ENCODE measurements at regions not wholly inside any gene's neighbourhood (a gene's known extent, or its start where the extent isn't known, plus 50 kb on each side); places are given as distances from the start of the nearest gene placed in this dataset.

GRCh38 chr4:33561259-33561658, 2683.1 kb downstream of the ARAP2 start:
- DNase-seq (ENCODE audit: low read depth): no peak

- DNase-seq (ENCODE audit: low read depth): no peak
Measured at GRCh38 chr4:33566649-33567048, 2677.7 kb downstream of the ARAP2 start.

DNA sequence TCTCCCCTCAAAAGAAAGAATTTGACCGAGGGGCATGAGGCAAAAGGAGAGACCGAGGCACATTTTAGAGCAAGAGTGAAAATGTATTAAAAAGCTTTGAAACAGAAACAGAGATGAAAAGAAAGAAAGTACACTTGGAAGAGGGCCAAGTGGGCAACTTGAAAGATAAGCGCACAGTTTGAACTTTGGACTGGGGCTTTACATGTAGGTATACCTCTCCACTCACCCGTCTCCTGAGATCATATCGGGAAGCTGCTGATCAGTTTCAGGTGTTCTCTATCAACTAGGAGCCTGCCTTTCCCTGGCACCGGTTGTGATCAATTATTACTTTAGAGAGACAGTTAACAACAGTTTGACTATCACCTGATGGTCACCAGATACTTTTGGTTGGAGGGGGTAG, 2666.5 kb downstream of the ARAP2 start:
- no peak for DNase-seq (ENCODE audit: low read depth)

GRCh38 chr4:33579951-33580350, 2664.4 kb downstream of the ARAP2 start:
- no peak for DNase-seq (ENCODE audit: low read depth)

GRCh38 chr4:33592701-33593100, 2651.6 kb downstream of the ARAP2 start:
- no peak for DNase-seq (ENCODE audit: low read depth)

- no peak for DNase-seq (ENCODE audit: low read depth)
Measured at GRCh38 chr4:33606951-33607350, 2637.4 kb downstream of the ARAP2 start.

- no peak for DNase-seq (ENCODE audit: low read depth)
Measured at GRCh38 chr4:33616121-33616520, 2628.2 kb downstream of the ARAP2 start.

DNA sequence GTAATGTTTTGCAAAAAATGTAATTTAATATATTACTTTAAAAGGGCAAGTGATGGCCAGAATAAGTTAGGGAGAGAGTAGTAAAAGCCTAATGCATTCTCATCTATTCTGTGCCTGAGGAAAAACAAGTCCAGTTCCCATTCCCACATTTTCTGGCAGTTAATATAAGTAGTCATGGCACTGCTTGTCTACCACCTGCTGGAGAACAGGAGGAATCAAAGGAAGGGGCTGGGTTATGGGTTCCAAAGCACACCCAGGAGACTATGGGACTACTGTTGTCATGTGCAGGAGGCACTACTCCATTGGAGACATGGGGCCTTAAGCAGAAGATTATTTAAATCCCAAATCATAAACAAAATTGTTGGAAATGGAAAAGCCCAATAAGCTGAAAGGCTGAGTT, 2618.6 kb downstream of the ARAP2 start:
- DNase-seq (ENCODE audit: low read depth): no peak

GRCh38 chr4:33626221-33626620, 2618.1 kb downstream of the ARAP2 start:
- DNase-seq (ENCODE audit: low read depth): no peak

GRCh38 chr4:33628296-33628695, 2616.0 kb downstream of the ARAP2 start:
- DNase-seq (ENCODE audit: low read depth): peak; percentile 81

GRCh38 chr4:33649015-33649414, 2595.3 kb downstream of the ARAP2 start:
- peak; percentile 69 for DNase-seq (ENCODE audit: low read depth)

- no peak for DNase-seq (ENCODE audit: low read depth)
Measured at GRCh38 chr4:33649471-33649870, 2594.8 kb downstream of the ARAP2 start.

- DNase-seq (ENCODE audit: low read depth): no peak
Measured at GRCh38 chr4:33650036-33650435, 2594.3 kb downstream of the ARAP2 start.

DNA sequence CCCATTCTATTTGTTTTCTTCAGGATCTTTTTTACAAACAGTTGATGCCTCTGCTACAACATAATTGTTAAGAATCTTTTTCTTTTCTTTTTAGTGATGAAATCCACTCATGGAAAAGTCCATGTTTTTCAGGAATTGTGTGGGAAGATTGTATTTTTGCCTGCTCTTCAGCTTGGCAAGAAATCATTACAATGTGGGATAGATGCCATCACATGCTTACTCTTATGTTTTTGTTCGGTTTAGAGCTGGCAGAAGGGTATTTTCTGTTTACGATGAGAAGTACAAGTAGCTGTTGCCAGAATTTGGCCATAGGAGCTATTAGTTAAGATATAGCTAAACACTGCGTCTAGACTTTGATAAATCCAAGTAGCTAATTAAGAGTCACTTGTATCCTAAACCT, 2585.3 kb downstream of the ARAP2 start:
- DNase-seq (ENCODE audit: low read depth): no peak

GRCh38 chr4:33661636-33662035, 2582.7 kb downstream of the ARAP2 start:
- no peak for DNase-seq (ENCODE audit: low read depth)

DNA sequence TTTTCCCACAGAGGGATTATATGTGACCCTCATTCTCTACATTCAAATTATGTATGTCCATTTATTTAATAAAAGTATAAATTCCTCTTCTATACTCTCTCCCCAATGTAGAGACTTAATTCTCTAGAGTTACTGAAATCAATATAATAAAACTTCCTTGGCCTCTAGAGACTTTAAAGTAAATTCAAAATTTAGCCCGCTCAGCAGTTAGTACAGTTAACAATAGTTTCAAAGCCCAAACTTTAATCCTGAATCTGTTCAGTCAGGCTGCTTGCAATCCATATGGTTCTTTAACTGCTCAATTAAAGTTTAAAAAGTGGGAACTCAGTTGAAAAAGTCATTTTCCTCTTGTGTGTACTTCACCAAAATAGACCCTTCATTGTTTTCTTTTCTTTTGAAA, 2558.4 kb downstream of the ARAP2 start:
- no peak for DNase-seq (ENCODE audit: low read depth)

- DNase-seq (ENCODE audit: low read depth): peak; percentile 7
Measured at GRCh38 chr4:33696041-33696440, 2548.3 kb downstream of the ARAP2 start.

- peak; percentile 43 for DNase-seq (ENCODE audit: low read depth)
Measured at GRCh38 chr4:33696586-33696985, 2547.7 kb downstream of the ARAP2 start.

GRCh38 chr4:33709247-33709646, 2535.1 kb downstream of the ARAP2 start:
- peak; percentile 80 for DNase-seq (ENCODE audit: low read depth)

DNA sequence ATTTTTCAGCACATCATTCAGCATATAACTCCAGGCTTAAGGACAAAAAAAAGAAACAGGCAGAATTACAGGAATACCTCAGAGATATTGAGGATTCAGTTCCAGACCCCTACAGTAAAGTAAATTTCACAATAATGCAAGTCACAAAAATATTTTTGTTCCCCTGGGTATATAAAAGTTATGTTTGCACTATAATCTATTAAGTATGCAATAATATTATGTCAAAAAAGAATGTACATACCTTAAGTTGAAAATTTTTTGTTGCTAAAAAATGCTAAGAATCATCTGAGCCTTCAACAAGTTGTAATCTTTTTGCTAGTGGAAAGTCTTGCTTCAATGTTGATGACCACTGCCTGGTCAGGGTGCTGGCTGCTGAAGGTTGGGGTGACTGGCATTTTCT, 2532.5 kb downstream of the ARAP2 start:
- DNase-seq (ENCODE audit: low read depth): no peak

DNA sequence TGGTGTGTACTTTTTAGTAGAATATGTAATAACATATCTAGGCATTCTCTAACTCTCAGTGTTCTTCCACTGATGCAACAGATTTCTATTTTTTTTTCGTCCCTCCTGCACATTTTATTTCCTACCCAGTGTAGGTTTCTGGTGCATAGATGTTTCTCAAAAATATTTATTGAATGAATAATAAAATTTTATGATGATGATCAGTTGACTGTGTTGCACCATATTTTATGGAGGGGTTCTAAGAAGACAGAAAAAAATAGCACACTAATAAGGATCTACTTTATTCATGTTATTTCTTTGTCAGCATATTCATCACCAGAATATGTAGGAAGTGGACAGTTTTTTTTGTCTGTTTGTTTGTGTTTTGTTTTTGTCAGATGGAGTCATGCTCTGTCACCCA, 2529.3 kb downstream of the ARAP2 start:
- DNase-seq (ENCODE audit: low read depth): peak; percentile 19

DNA sequence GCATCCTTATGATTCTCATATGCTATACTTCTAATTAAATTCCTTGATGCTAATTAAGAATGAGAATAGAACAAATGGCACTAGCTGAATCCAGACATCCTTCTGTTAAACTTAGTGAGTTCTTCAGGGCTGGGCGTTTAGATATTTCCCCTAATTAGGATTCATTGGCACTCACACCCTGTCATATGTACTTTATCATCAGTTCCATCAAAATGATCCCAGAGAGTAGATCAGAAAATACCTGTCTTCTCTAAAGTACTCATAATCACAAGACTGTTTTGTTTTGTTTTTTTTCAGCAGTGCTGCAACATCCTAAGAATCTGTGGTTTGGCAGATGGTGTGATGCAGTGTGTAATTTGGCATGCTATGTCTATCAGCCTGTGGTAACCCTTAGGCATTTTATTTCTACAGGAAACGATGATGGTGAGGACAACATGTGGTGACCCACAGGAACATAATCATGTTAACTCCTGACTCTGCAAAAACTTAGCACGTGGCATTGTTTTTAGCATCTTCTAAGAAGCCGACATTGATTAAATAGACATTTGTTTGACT, 2528.4 kb downstream of the ARAP2 start:
- peak; percentile 96 for DNase-seq (ENCODE audit: low read depth)

DNA sequence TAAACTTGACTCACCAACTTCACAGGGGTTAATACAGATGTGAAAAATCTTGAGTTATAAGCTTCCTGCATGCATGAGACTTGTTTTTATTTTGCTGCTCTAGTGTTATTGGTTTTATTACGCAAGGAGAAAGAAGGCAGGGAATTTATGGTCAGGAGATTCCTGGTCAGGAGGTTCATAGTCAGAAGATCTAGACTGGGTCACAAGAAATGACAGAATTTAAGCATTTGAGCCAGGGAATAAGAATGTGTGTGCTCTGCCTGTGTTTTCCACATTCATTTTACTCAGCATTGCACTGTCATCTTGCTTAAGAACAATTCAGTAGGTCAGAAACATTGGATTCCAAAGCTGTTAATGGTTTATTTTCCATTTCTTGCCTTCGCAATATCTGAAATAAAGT, 2522.1 kb downstream of the ARAP2 start:
- DNase-seq (ENCODE audit: low read depth): peak; percentile 75

DNA sequence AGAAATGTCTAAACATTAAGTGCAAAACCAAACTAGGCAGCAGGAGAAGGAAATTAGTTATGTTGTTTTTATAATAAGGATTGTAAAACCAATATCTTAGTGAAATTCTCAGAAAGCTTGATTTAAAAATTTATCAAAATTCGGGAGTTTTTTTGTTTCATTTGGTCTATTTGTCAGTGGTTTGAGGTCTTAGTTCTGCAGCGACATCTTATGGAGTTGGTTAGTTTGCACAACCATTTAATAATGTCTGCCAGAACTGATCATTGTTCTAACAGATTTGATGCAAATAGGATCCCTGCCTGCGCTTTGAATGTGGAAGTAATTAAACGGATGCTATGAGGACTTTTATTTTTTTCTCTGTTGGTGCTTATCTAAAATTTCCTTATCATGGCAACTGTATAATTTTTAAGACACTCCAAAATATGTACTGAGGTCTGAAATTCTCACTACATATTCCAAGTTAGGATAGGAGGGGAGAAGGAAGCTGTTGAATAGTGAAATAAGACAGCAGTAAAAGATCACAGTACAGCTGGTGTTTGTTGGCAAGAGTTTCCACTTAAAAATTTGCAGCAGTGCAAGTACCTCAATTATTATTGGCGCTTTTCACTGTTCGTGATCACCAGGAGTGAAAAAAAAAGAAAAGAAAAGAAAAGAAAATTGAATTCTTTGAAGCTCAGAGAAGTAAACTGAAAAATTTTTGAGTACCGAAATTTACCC, 2521.4 kb downstream of the ARAP2 start:
- DNase-seq (ENCODE audit: low read depth): peak; percentile 67

Measured in LHCN-M2 (cell line).